ENCODE measurements at regions not wholly inside any gene's neighbourhood (a gene's known extent, or its start where the extent isn't known, plus 50 kb on each side); places are given as distances from the start of the nearest gene placed in this dataset.
A peak's percentile ranks its signal among the peaks of the same experiment; 100 is the strongest.

- ATAC-seq (no peak), DNase-seq (no peak)
- in situ Hi-C loops (cut with MboI; ENCODE audit: low sequenced_read_pairs in 4 of 4) (no loop called here), intact Hi-C loops (cut with DNase I; ENCODE audit: low total_unique reads) (no loop called here)
- Histone ChIP-seq H3K9me3 (no peaks in the 10 kb centered on the region), H3K27me3 (no peaks in the 10 kb centered on the region), H3K4me1 (peaks cover 75 to 80% of the 10 kb centered on the region in 2 donors), H3K36me3 (peaks cover 3 to 41% of the 10 kb centered on the region in 2 donors), H3K27ac (peak overlapping the region in 2 of 4 donors; percentile 15 to 30), H3K4me3 (no peak overlapping the region)
- no peak for TF ChIP-seq CTCF (IDR thresholded peaks at IDR 0.05 in 4 of 5, conservative IDR thresholded peaks at IDR 0.05 in 1 of 5)
- TF ChIP-seq POLR2A (IDR thresholded peaks at IDR 0.05) = no peak
Observed at GRCh38 chr7:131051304-131051703, 276.4 kb upstream of the MKLN1 start.

- H3K27ac ChIP-seq = peak overlapping the region in 3 of 4 donors; percentile 10 to 30 (median 22)
- no peak overlapping the region for H3K4me3 ChIP-seq
- intact Hi-C loops (cut with DNase I; ENCODE audit: low total_unique reads) = no loop called here
- H3K9me3 ChIP-seq = no peaks in the 10 kb centered on the region
- ATAC-seq = no peak
- H3K4me1 ChIP-seq = peaks cover 85 to 88% of the 10 kb centered on the region in 2 donors
- no peak for DNase-seq
- no peaks in the 10 kb centered on the region for H3K27me3 ChIP-seq
- in situ Hi-C loops (cut with MboI; ENCODE audit: low sequenced_read_pairs in 4 of 4) = no loop called here
- H3K36me3 ChIP-seq = peaks cover 3 to 41% of the 10 kb centered on the region in 2 donors
- TF ChIP-seq POLR2A (IDR thresholded peaks at IDR 0.05) (no peak), CTCF (IDR thresholded peaks at IDR 0.05 in 4 of 5, conservative IDR thresholded peaks at IDR 0.05 in 1 of 5) (no peak)
Observed at GRCh38 chr7:131052285-131052904, 275.3 kb upstream of the MKLN1 start.

GRCh38 chr7:131056007-131056406 is 271.7 kb upstream of the MKLN1 start:
- intact Hi-C loops (cut with DNase I; ENCODE audit: low total_unique reads) = loop anchor here (2.0 kb wide), 1 partner anchor 13 kb away; no protein-coding TSS in a partner anchor
- ATAC-seq (no peak), DNase-seq (no peak)
- peak overlapping the region in 3 of 4 donors; percentile 2 to 36 (median 27) for H3K27ac ChIP-seq
- H3K4me3 ChIP-seq = no peak overlapping the region
- TF ChIP-seq POLR2A (IDR thresholded peaks at IDR 0.05) = no peak
- TF ChIP-seq CTCF (IDR thresholded peaks at IDR 0.05 in 4 of 5, conservative IDR thresholded peaks at IDR 0.05 in 1 of 5) = no peak
- peaks cover 75% of the 10 kb centered on the region in 2 donors for H3K4me1 ChIP-seq
- in situ Hi-C loops (cut with MboI; ENCODE audit: low sequenced_read_pairs in 4 of 4) = no loop called here
- H3K27me3 ChIP-seq = no peaks in the 10 kb centered on the region
- peaks cover 0 to 16% of the 10 kb centered on the region in 2 donors for H3K36me3 ChIP-seq
- no peaks in the 10 kb centered on the region for H3K9me3 ChIP-seq

- H3K27ac ChIP-seq = peak overlapping the region; percentile 3 to 58 (median 54)
- intact Hi-C loops (cut with DNase I; ENCODE audit: low total_unique reads) = loop anchor here (2.0 kb wide), 1 partner anchor 14 kb away; no protein-coding TSS in a partner anchor
Observed at GRCh38 chr7:131057015-131057793, 270.5 kb upstream of the MKLN1 start.

More at GRCh38 chr7:131057015-131057793, 270.5 kb upstream of the MKLN1 start:
- Histone ChIP-seq H3K9me3 (no peaks in the 10 kb centered on the region), H3K36me3 (peaks cover 0 to 16% of the 10 kb centered on the region in 2 donors), H3K4me3 (peak overlapping the region in 1 of 4 donors; percentile 2), H3K27me3 (no peaks in the 10 kb centered on the region), H3K4me1 (peaks cover 69 to 73% of the 10 kb centered on the region in 2 donors)
- no peak for DNase-seq
- TF ChIP-seq CTCF (IDR thresholded peaks at IDR 0.05 in 4 of 5, conservative IDR thresholded peaks at IDR 0.05 in 1 of 5) = no peak
- TF ChIP-seq POLR2A (IDR thresholded peaks at IDR 0.05) = no peak
- ATAC-seq = peak; percentile 26 to 43
- in situ Hi-C loops (cut with MboI; ENCODE audit: low sequenced_read_pairs in 4 of 4) = no loop called here

Measured in gastrocnemius medialis (tissue), 4 donors.